ENCODE measurements at regions not wholly inside any gene's neighbourhood (a gene's known extent, or its start where the extent isn't known, plus 50 kb on each side); places are given as distances from the start of the nearest gene placed in this dataset.

DNA sequence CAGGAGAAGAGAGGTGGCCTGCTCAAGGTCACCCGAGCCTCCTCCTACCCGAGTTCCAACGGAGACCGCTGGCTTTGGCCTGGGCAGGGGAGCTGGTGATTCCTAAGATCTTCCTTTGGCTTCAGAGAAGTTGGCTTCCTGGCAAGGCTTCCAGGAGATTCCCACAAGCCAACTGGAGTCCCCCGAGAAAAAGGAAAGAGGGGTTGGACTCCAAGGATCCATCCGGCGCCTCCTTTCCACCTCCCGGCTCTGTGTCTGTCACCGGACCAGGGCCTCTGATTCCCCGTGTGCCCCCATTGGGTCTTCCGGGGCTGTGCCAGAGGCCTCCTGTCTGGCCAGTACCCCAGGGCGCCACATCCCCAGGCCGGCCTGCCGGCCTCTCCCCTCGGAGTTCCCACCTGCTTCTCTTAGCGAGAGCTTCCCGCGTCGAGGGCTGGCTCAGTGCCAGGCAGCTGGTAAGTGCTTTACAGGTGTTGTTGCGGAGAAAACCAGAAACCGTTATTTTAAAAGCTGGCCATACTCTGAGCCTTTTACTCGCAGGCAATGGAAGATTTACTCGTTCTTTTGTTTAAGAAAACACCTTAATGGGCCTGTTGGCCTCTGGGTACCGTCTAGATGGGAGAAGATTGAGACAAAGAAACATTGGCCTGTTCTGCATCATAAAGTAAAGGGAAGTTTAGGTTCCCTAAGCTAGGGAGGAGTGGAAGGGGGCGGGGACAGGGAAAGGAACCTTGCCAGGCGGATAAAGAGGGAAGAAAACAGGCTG is 258.4 kb upstream of the SDK2 start (continued):
- TF ChIP-seq, protein P1, sequence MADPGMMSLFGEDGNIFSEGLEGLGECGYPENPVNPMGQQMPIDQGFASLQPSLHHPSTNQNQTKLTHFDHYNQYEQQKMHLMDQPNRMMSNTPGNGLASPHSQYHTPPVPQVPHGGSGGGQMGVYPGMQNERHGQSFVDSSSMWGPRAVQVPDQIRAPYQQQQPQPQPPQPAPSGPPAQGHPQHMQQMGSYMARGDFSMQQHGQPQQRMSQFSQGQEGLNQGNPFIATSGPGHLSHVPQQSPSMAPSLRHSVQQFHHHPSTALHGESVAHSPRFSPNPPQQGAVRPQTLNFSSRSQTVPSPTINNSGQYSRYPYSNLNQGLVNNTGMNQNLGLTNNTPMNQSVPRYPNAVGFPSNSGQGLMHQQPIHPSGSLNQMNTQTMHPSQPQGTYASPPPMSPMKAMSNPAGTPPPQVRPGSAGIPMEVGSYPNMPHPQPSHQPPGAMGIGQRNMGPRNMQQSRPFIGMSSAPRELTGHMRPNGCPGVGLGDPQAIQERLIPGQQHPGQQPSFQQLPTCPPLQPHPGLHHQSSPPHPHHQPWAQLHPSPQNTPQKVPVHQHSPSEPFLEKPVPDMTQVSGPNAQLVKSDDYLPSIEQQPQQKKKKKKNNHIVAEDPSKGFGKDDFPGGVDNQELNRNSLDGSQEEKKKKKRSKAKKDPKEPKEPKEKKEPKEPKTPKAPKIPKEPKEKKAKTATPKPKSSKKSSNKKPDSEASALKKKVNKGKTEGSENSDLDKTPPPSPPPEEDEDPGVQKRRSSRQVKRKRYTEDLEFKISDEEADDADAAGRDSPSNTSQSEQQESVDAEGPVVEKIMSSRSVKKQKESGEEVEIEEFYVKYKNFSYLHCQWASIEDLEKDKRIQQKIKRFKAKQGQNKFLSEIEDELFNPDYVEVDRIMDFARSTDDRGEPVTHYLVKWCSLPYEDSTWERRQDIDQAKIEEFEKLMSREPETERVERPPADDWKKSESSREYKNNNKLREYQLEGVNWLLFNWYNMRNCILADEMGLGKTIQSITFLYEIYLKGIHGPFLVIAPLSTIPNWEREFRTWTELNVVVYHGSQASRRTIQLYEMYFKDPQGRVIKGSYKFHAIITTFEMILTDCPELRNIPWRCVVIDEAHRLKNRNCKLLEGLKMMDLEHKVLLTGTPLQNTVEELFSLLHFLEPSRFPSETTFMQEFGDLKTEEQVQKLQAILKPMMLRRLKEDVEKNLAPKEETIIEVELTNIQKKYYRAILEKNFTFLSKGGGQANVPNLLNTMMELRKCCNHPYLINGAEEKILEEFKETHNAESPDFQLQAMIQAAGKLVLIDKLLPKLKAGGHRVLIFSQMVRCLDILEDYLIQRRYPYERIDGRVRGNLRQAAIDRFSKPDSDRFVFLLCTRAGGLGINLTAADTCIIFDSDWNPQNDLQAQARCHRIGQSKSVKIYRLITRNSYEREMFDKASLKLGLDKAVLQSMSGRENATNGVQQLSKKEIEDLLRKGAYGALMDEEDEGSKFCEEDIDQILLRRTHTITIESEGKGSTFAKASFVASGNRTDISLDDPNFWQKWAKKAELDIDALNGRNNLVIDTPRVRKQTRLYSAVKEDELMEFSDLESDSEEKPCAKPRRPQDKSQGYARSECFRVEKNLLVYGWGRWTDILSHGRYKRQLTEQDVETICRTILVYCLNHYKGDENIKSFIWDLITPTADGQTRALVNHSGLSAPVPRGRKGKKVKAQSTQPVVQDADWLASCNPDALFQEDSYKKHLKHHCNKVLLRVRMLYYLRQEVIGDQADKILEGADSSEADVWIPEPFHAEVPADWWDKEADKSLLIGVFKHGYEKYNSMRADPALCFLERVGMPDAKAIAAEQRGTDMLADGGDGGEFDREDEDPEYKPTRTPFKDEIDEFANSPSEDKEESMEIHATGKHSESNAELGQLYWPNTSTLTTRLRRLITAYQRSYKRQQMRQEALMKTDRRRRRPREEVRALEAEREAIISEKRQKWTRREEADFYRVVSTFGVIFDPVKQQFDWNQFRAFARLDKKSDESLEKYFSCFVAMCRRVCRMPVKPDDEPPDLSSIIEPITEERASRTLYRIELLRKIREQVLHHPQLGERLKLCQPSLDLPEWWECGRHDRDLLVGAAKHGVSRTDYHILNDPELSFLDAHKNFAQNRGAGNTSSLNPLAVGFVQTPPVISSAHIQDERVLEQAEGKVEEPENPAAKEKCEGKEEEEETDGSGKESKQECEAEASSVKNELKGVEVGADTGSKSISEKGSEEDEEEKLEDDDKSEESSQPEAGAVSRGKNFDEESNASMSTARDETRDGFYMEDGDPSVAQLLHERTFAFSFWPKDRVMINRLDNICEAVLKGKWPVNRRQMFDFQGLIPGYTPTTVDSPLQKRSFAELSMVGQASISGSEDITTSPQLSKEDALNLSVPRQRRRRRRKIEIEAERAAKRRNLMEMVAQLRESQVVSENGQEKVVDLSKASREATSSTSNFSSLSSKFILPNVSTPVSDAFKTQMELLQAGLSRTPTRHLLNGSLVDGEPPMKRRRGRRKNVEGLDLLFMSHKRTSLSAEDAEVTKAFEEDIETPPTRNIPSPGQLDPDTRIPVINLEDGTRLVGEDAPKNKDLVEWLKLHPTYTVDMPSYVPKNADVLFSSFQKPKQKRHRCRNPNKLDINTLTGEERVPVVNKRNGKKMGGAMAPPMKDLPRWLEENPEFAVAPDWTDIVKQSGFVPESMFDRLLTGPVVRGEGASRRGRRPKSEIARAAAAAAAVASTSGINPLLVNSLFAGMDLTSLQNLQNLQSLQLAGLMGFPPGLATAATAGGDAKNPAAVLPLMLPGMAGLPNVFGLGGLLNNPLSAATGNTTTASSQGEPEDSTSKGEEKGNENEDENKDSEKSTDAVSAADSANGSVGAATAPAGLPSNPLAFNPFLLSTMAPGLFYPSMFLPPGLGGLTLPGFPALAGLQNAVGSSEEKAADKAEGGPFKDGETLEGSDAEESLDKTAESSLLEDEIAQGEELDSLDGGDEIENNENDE (IDR thresholded peaks at IDR 0.05; ENCODE audit: insufficient replicate concordance, low read length): no peak
- no peak for TF ChIP-seq YY1 (IDR thresholded peaks at IDR 0.05; ENCODE audit: low read depth, low read length)
- no peak for TF ChIP-seq RAD21 (IDR thresholded peaks at IDR 0.05 in 1 of 2, conservative IDR thresholded peaks at IDR 0.05 in 1 of 2; ENCODE audit: low read depth in 2 of 2, low read length in 2 of 2)
